ENCODE measurements at regions not wholly inside any gene's neighbourhood (a gene's known extent, or its start where the extent isn't known, plus 50 kb on each side); places are given as distances from the start of the nearest gene placed in this dataset.
A peak's percentile ranks its signal among the peaks of the same experiment; 100 is the strongest.

DNA sequence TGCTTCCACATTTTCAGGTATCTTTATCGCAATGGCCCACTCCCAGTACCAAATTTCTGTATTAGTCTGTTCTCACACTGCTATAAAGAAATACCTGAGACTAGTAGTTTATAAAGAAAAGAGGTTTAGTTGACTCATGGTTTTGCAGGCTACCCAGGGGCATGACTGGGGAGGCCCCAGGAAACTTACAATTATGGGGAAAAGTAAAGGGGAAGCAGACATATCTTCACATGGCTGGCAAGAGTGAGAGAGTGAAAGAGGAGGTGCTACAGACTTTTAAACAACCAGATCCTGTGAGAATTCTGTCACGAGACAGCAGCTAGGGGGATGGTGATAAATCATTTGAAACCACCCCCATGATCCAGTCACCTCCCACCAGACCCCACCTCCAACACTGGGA lies 238.2 kb upstream of the DMAC1 start:
- H3K79me2 ChIP-seq (ENCODE audit: low read depth) = no peaks in the 10 kb centered on the region
- Mint-ChIP-seq H3K9me3 (peaks cover 26% of the 10 kb centered on the region), H3K4me3 (no peak overlapping the region), H3K4me1 (no peaks in the 10 kb centered on the region), H3K27me3 (ENCODE audit: insufficient read depth, low read depth) (peaks cover 5% of the 10 kb centered on the region), H3K27ac (no peak overlapping the region), H3K36me3 (peaks cover 2% of the 10 kb centered on the region)
- H2AFZ ChIP-seq (replicated peaks) = no peak overlapping the region
- no peaks in the 10 kb centered on the region for H3K36me3 ChIP-seq
- no peak for TF ChIP-seq EZH2phosphoT487 (IDR thresholded peaks at IDR 0.05)
- H3K9me3 ChIP-seq (ENCODE audit: low read depth) = no peaks in the 10 kb centered on the region
- no peaks in the 10 kb centered on the region for H3K27me3 ChIP-seq
- no peak overlapping the region for H3K4me2 ChIP-seq
- H3K4me3 ChIP-seq = no peak overlapping the region
- no peak overlapping the region for H3K9ac ChIP-seq
- DNase-seq (ENCODE audit: low spot score) = no peak
- no peaks in the 10 kb centered on the region for H3F3A ChIP-seq (ENCODE audit: low read depth)
- H3K27ac ChIP-seq = no peak overlapping the region
- no peaks in the 10 kb centered on the region for H3K4me1 ChIP-seq
- H4K20me1 ChIP-seq (ENCODE audit: low read depth) = no peaks in the 10 kb centered on the region

GRCh38 chr9:8036914-8037524 lies 237.4 kb upstream of the DMAC1 start:
- no peak overlapping the region for H3K4me3 Mint-ChIP-seq
- Histone ChIP-seq H3K9ac (no peak overlapping the region), H3K36me3 (no peaks in the 10 kb centered on the region), H3K27ac (no peak overlapping the region), H3K4me3 (no peak overlapping the region), H2AFZ (replicated peaks) (no peak overlapping the region), H3K9me3 (ENCODE audit: low read depth) (no peaks in the 10 kb centered on the region), H4K20me1 (ENCODE audit: low read depth) (no peaks in the 10 kb centered on the region), H3K4me2 (no peak overlapping the region), H3K27me3 (no peaks in the 10 kb centered on the region), H3F3A (ENCODE audit: low read depth) (no peaks in the 10 kb centered on the region), H3K4me1 (no peaks in the 10 kb centered on the region), H3K79me2 (ENCODE audit: low read depth) (no peaks in the 10 kb centered on the region)
- H3K36me3 Mint-ChIP-seq = peaks cover 2% of the 10 kb centered on the region
- H3K27ac Mint-ChIP-seq = no peak overlapping the region
- DNase-seq (ENCODE audit: low spot score) = no peak
- peaks cover 24% of the 10 kb centered on the region for H3K9me3 Mint-ChIP-seq
- TF ChIP-seq EZH2 (IDR thresholded peaks at IDR 0.05) = no peak
- TF ChIP-seq EZH2phosphoT487 (IDR thresholded peaks at IDR 0.05) = no peak
- peaks cover 5% of the 10 kb centered on the region for H3K27me3 Mint-ChIP-seq (ENCODE audit: insufficient read depth, low read depth)
- no peaks in the 10 kb centered on the region for H3K4me1 Mint-ChIP-seq

- peaks cover 2% of the 10 kb centered on the region for H3K36me3 Mint-ChIP-seq
- H3K9ac ChIP-seq = no peak overlapping the region
- no peaks in the 10 kb centered on the region for H3K79me2 ChIP-seq (ENCODE audit: low read depth)
- H3K27ac ChIP-seq = no peak overlapping the region
- TF ChIP-seq EZH2 (IDR thresholded peaks at IDR 0.05) (no peak), EZH2phosphoT487 (IDR thresholded peaks at IDR 0.05) (no peak), CTCF (IDR thresholded peaks at IDR 0.05) (no peak)
- peak overlapping the region; percentile 39 for H2AFZ ChIP-seq (replicated peaks)
- no peaks in the 10 kb centered on the region for H3K27me3 ChIP-seq
- no peaks in the 10 kb centered on the region for H3K36me3 ChIP-seq
- DNase-seq (ENCODE audit: low spot score) = no peak
- H4K20me1 ChIP-seq (ENCODE audit: low read depth) = no peaks in the 10 kb centered on the region
- no peak overlapping the region for H3K27ac Mint-ChIP-seq
- no peak overlapping the region for H3K4me3 Mint-ChIP-seq
- peaks cover 16% of the 10 kb centered on the region for H3K9me3 Mint-ChIP-seq
- H3K9me3 ChIP-seq (ENCODE audit: low read depth) = no peaks in the 10 kb centered on the region
- no peaks in the 10 kb centered on the region for H3K4me1 Mint-ChIP-seq
- H3K4me3 ChIP-seq = no peak overlapping the region
- no peaks in the 10 kb centered on the region for H3F3A ChIP-seq (ENCODE audit: low read depth)
- no peaks in the 10 kb centered on the region for H3K4me1 ChIP-seq
- peaks cover 2% of the 10 kb centered on the region for H3K27me3 Mint-ChIP-seq (ENCODE audit: insufficient read depth, low read depth)
- H3K4me2 ChIP-seq = no peak overlapping the region
Measured at GRCh38 chr9:8033794-8034193, 234.2 kb upstream of the DMAC1 start.

GRCh38 chr9:8030095-8030494 lies 230.5 kb upstream of the DMAC1 start:
- peak overlapping the region; percentile 80 for H3K27ac Mint-ChIP-seq
- peaks cover 9% of the 10 kb centered on the region for H3K4me1 Mint-ChIP-seq
- H3K27me3 ChIP-seq = no peaks in the 10 kb centered on the region
- no peaks in the 10 kb centered on the region for H3K9me3 ChIP-seq (ENCODE audit: low read depth)
- H3K9ac ChIP-seq = no peak overlapping the region
- no peaks in the 10 kb centered on the region for H3K36me3 ChIP-seq
- H3K4me3 ChIP-seq = no peak overlapping the region
- H3K4me3 Mint-ChIP-seq = no peak overlapping the region
- no peak overlapping the region for H2AFZ ChIP-seq (replicated peaks)
- no peaks in the 10 kb centered on the region for H3K9me3 Mint-ChIP-seq
- TF ChIP-seq EZH2phosphoT487 (IDR thresholded peaks at IDR 0.05) = no peak
- no peaks in the 10 kb centered on the region for H3K79me2 ChIP-seq (ENCODE audit: low read depth)
- H3F3A ChIP-seq (ENCODE audit: low read depth) = no peaks in the 10 kb centered on the region
- H3K27me3 Mint-ChIP-seq (ENCODE audit: insufficient read depth, low read depth) = peaks cover 2% of the 10 kb centered on the region
- H3K4me1 ChIP-seq = peaks cover 12% of the 10 kb centered on the region
- DNase-seq (ENCODE audit: low spot score) = no peak
- H3K4me2 ChIP-seq = no peak overlapping the region
- H4K20me1 ChIP-seq (ENCODE audit: low read depth) = no peaks in the 10 kb centered on the region
- no peak overlapping the region for H3K27ac ChIP-seq
- H3K36me3 Mint-ChIP-seq = no peaks in the 10 kb centered on the region

- Mint-ChIP-seq H3K4me1 (peaks cover 9% of the 10 kb centered on the region), H3K27me3 (ENCODE audit: insufficient read depth, low read depth) (peaks cover 2% of the 10 kb centered on the region), H3K27ac (no peak overlapping the region), H3K4me3 (no peak overlapping the region), H3K9me3 (no peaks in the 10 kb centered on the region), H3K36me3 (no peaks in the 10 kb centered on the region)
- DNase-seq (ENCODE audit: low spot score) = peak; percentile 39
- peak overlapping the region; percentile 71 for H3K27ac ChIP-seq
- peak overlapping the region; percentile 41 for H3K4me2 ChIP-seq
- TF ChIP-seq EZH2phosphoT487 (IDR thresholded peaks at IDR 0.05) (no peak), EZH2 (IDR thresholded peaks at IDR 0.05) (no peak), CTCF (IDR thresholded peaks at IDR 0.05) (no peak)
- no peaks in the 10 kb centered on the region for H3K9me3 ChIP-seq (ENCODE audit: low read depth)
- H4K20me1 ChIP-seq (ENCODE audit: low read depth) = no peaks in the 10 kb centered on the region
- no peaks in the 10 kb centered on the region for H3K27me3 ChIP-seq
- no peak overlapping the region for H3K9ac ChIP-seq
- H3K4me3 ChIP-seq = no peak overlapping the region
- no peaks in the 10 kb centered on the region for H3K36me3 ChIP-seq
- no peaks in the 10 kb centered on the region for H3F3A ChIP-seq (ENCODE audit: low read depth)
- peak overlapping the region; percentile 22 for H2AFZ ChIP-seq (replicated peaks)
- peaks cover 12% of the 10 kb centered on the region for H3K4me1 ChIP-seq
- H3K79me2 ChIP-seq (ENCODE audit: low read depth) = no peaks in the 10 kb centered on the region
Measured at GRCh38 chr9:8027351-8027750, 227.8 kb upstream of the DMAC1 start.
